ENCODE measurements at regions not wholly inside any gene's neighbourhood (a gene's known extent, or its start where the extent isn't known, plus 50 kb on each side); places are given as distances from the start of the nearest gene placed in this dataset.

- Histone ChIP-seq H2AFZ (ENCODE audit: low read depth, low read length) (no peak overlapping the region), H3K4me3 (ENCODE audit: low read length) (no peak overlapping the region), H3K27me3 (ENCODE audit: insufficient read depth, low read depth, low read length) (no peaks in the 10 kb centered on the region), H4K20me1 (ENCODE audit: insufficient read depth) (no peaks in the 10 kb centered on the region), H3K9me2 (ENCODE audit: insufficient read depth, low read length) (no peaks in the 10 kb centered on the region), H3F3A (ENCODE audit: insufficient read depth, low read length, poor library complexity, severe bottlenecking) (no peaks in the 10 kb centered on the region), H3K79me2 (replicated peaks; ENCODE audit: insufficient read depth, low read length) (no peaks in the 10 kb centered on the region), H3K36me3 (ENCODE audit: insufficient read depth, low read length) (no peaks in the 10 kb centered on the region), H3K4me2 (ENCODE audit: low read length) (no peak overlapping the region), H3K27ac (ENCODE audit: low read length) (no peak overlapping the region), H3K9ac (ENCODE audit: low read length) (no peak overlapping the region), H3K9me3 (ENCODE audit: low read length) (no peaks in the 10 kb centered on the region)
- no peak for TF ChIP-seq CTCF (IDR thresholded peaks at IDR 0.05; ENCODE audit: poor library complexity, severe bottlenecking)
- no peak for TF ChIP-seq SMC3 (conservative IDR thresholded peaks at IDR 0.05; ENCODE audit: poor library complexity)
- TF ChIP-seq RAD21 (conservative IDR thresholded peaks at IDR 0.05) = no peak
- TF ChIP-seq MXI1 (conservative IDR thresholded peaks at IDR 0.05; ENCODE audit: poor library complexity, severe bottlenecking) = no peak
- TF ChIP-seq POLR2AphosphoS5 (IDR thresholded peaks at IDR 0.05) = no peak
- TF ChIP-seq REST (IDR thresholded peaks at IDR 0.05; ENCODE audit: borderline replicate concordance) = no peak
- no peak for TF ChIP-seq EP300 (conservative IDR thresholded peaks at IDR 0.05; ENCODE audit: poor library complexity, severe bottlenecking)
- no peak for TF ChIP-seq EZH2 (IDR thresholded peaks at IDR 0.05; ENCODE audit: borderline replicate concordance, insufficient read depth, low read length, poor library complexity, severe bottlenecking)
- TF ChIP-seq TAF1 (IDR thresholded peaks at IDR 0.05; ENCODE audit: low read depth) = no peak
These were observed 230.0 kb upstream of the GOLIM4 start for GRCh38 chr3:168325684-168326083.

- Histone ChIP-seq H2AFZ (ENCODE audit: low read depth, low read length) (no peak overlapping the region), H3K4me3 (ENCODE audit: low read length) (no peak overlapping the region), H3K9me3 (ENCODE audit: low read length) (no peaks in the 10 kb centered on the region), H3K9ac (ENCODE audit: low read length) (no peak overlapping the region), H3K27me3 (ENCODE audit: insufficient read depth, low read depth, low read length) (no peaks in the 10 kb centered on the region), H4K20me1 (ENCODE audit: insufficient read depth) (no peaks in the 10 kb centered on the region), H3K79me2 (replicated peaks; ENCODE audit: insufficient read depth, low read length) (no peaks in the 10 kb centered on the region), H3K4me2 (ENCODE audit: low read length) (no peak overlapping the region), H3F3A (ENCODE audit: insufficient read depth, low read length, poor library complexity, severe bottlenecking) (no peaks in the 10 kb centered on the region), H3K9me2 (ENCODE audit: insufficient read depth, low read length) (no peaks in the 10 kb centered on the region), H3K36me3 (ENCODE audit: insufficient read depth, low read length) (no peaks in the 10 kb centered on the region), H3K27ac (ENCODE audit: low read length) (no peak overlapping the region)
- TF ChIP-seq TAF1 (IDR thresholded peaks at IDR 0.05; ENCODE audit: low read depth) = no peak
- no peak for TF ChIP-seq RAD21 (conservative IDR thresholded peaks at IDR 0.05)
- TF ChIP-seq POLR2AphosphoS5 (IDR thresholded peaks at IDR 0.05) = no peak
- TF ChIP-seq REST (IDR thresholded peaks at IDR 0.05; ENCODE audit: borderline replicate concordance) = no peak
- TF ChIP-seq EP300 (conservative IDR thresholded peaks at IDR 0.05; ENCODE audit: poor library complexity, severe bottlenecking) = no peak
- no peak for TF ChIP-seq EZH2 (IDR thresholded peaks at IDR 0.05; ENCODE audit: borderline replicate concordance, insufficient read depth, low read length, poor library complexity, severe bottlenecking)
- no peak for TF ChIP-seq MXI1 (conservative IDR thresholded peaks at IDR 0.05; ENCODE audit: poor library complexity, severe bottlenecking)
- TF ChIP-seq SMC3 (conservative IDR thresholded peaks at IDR 0.05; ENCODE audit: poor library complexity) = no peak
- no peak for TF ChIP-seq CTCF (IDR thresholded peaks at IDR 0.05; ENCODE audit: poor library complexity, severe bottlenecking)
These were observed 227.2 kb upstream of the GOLIM4 start for GRCh38 chr3:168322941-168323340.
